Progenitor cell of endocrine pancreas (in vitro differentiated cells): ENCODE measurements at regions not wholly inside any gene's neighbourhood (a gene's known extent, or its start where the extent isn't known, plus 50 kb on each side); places are given as distances from the start of the nearest gene placed in this dataset.

Experiments used
- DNase-seq: peaks from one replicate; pipeline ENCODE4 v3.0.0; 2021; ENCODE audit warnings: low spot score; ENCODE audit not compliant: unreplicated experiment
- H3K27ac Mint-ChIP-seq: 2 replicates; pipeline ENCODE4 v1.8.0; 2021; ENCODE audit warnings: mild to moderate bottlenecking, moderate library complexity, mixed read lengths
- H3K27me3 Mint-ChIP-seq: 2 replicates; pipeline ENCODE4 v1.8.0; 2021; ENCODE audit warnings: mixed read lengths
- H3K36me3 Mint-ChIP-seq: 2 replicates; pipeline ENCODE4 v1.8.0; 2022; ENCODE audit warnings: mixed read lengths; ENCODE audit not compliant: insufficient read depth
- H3K4me1 Mint-ChIP-seq: 2 replicates; pipeline ENCODE4 v1.8.0; 2021; ENCODE audit warnings: low read depth, mixed read lengths
- H3K4me3 Mint-ChIP-seq: 2 replicates; pipeline ENCODE4 v1.8.0; 2021; ENCODE audit warnings: low read depth, mild to moderate bottlenecking, moderate library complexity, mixed read lengths
- H3K9me3 Mint-ChIP-seq: 2 replicates; pipeline ENCODE4 v1.8.0; 2021; ENCODE audit warnings: low read depth, mixed read lengths
- TF ChIP-seq, protein P1 (sequence below): fragments of 200-600 bp; sonication (generic); IDR thresholded peaks from one replicate; pipeline ENCODE4 v1.5.0; 2021; ENCODE audit warnings: antibody characterized with exemption, mild to moderate bottlenecking; ENCODE audit not compliant: unreplicated experiment

DNA sequence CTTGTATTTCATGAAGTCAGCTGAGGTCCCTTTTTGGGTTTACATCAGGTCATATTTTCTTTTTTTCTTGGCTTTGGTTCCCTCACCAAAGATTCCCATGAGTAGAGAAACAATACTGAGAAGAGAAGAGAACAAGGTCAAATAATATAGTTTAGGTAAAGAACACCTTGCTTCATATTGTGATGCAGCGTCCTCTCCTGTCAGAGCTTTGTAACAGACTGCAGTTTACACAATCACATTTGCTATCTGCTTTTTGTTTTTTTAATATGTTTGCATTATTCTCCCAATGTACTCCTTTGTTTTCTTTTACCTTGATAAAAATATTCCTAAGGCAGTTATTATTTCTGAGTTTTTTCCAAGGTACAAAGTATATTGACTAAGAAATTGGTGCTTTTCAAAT is 283.2 kb downstream of the SHOX2 start:
- Mint-ChIP-seq H3K4me3 (no peak overlapping the region), H3K27ac (no peak overlapping the region), H3K9me3 (peaks cover 7% of the 10 kb centered on the region), H3K4me1 (no peaks in the 10 kb centered on the region), H3K36me3 (no peaks in the 10 kb centered on the region), H3K27me3 (no peaks in the 10 kb centered on the region)
- no peak for DNase-seq
- TF ChIP-seq, protein P1, sequence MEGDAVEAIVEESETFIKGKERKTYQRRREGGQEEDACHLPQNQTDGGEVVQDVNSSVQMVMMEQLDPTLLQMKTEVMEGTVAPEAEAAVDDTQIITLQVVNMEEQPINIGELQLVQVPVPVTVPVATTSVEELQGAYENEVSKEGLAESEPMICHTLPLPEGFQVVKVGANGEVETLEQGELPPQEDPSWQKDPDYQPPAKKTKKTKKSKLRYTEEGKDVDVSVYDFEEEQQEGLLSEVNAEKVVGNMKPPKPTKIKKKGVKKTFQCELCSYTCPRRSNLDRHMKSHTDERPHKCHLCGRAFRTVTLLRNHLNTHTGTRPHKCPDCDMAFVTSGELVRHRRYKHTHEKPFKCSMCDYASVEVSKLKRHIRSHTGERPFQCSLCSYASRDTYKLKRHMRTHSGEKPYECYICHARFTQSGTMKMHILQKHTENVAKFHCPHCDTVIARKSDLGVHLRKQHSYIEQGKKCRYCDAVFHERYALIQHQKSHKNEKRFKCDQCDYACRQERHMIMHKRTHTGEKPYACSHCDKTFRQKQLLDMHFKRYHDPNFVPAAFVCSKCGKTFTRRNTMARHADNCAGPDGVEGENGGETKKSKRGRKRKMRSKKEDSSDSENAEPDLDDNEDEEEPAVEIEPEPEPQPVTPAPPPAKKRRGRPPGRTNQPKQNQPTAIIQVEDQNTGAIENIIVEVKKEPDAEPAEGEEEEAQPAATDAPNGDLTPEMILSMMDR = no peak

DNA sequence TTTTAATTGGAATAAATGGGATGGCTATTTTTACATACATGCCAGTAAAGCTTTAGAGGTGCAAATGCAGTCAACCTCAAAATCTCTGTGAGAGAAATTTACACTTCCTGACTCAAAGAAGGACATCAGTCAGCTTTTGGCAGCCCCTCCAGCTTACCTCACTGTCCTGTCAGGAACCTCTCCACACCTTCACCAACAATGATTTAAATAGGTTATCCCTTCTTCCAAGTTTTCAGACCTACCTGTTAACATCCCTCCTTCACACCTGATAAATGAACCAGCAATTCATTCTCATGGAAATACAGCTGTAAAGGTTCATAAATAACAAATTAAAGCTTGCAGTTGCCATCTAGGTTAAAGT is 286.1 kb downstream of the SHOX2 start:
- Mint-ChIP-seq H3K4me3 (no peak overlapping the region), H3K27me3 (no peaks in the 10 kb centered on the region), H3K4me1 (no peaks in the 10 kb centered on the region), H3K9me3 (no peaks in the 10 kb centered on the region), H3K27ac (no peak overlapping the region), H3K36me3 (no peaks in the 10 kb centered on the region)
- TF ChIP-seq, protein P1 = no peak
- no peak for DNase-seq

DNA sequence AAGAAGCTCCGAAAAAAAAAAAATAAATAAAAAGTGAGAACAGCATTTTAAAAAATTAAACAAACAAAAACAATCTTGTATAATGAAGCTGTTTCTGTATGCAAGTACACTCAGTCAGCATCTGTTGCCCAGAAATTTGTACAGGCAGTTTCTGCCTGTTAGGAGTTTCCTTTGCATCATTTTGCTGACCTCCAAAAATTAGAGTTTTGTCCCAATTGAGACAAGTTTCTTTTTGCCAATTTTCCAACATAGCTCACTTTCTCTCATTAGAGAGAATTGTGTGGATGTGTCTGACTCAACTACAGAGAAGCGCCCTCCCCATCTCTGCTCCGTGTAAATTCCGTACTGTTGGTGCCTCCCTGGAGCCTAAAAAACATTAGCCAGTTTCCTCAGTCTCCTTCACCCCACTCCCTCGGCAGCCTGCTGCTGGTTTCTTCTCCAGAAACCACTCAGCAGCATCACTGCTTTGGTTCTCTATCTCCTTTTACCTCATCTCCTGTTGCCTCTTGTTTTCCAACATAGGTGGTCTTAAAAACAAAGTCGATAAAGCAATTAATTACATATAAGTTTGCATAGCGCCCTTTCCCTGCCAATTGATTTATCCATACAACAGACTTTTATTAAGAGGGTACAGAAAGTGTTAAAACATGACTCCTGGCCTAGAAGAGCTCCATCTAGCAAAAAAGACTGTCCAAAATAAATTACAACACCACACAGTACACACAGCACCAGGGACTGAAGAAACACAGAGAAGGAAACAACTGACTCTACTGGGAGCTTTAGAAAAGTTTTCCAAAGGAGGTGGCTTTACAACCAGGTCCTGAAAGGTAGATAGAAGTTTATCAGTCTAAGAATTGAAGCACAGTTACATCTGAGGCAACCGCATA is 286.7 kb downstream of the SHOX2 start:
- Mint-ChIP-seq H3K27ac (peak overlapping the region; percentile 2), H3K27me3 (no peaks in the 10 kb centered on the region), H3K9me3 (no peaks in the 10 kb centered on the region), H3K4me1 (no peaks in the 10 kb centered on the region), H3K36me3 (no peaks in the 10 kb centered on the region), H3K4me3 (no peak overlapping the region)
- DNase-seq = no peak
- TF ChIP-seq, protein P1 = no peak

DNA sequence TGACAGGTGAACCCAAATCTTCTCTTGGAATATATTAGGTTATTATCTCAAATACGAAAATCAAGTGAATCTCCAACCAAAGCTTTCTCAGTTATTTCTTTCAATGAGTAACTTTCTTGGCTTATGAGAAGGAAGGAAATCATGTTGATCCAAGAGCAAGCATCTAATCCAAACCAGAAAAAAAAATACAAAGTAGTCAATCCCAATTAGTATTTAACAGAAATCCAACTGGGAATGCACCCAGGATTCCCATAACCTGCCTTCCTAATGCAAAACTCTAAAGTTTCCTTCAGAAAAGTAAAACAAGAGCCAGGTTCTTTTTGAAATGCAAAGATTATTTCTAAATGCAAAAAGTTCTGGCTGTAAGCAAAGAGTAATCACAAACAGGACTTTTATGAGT is 289.3 kb downstream of the SHOX2 start:
- TF ChIP-seq, protein P1 = no peak
- Mint-ChIP-seq H3K4me1 (peaks cover 1% of the 10 kb centered on the region), H3K27ac (no peak overlapping the region), H3K27me3 (no peaks in the 10 kb centered on the region), H3K4me3 (no peak overlapping the region), H3K9me3 (no peaks in the 10 kb centered on the region), H3K36me3 (no peaks in the 10 kb centered on the region)
- DNase-seq = no peak

DNA sequence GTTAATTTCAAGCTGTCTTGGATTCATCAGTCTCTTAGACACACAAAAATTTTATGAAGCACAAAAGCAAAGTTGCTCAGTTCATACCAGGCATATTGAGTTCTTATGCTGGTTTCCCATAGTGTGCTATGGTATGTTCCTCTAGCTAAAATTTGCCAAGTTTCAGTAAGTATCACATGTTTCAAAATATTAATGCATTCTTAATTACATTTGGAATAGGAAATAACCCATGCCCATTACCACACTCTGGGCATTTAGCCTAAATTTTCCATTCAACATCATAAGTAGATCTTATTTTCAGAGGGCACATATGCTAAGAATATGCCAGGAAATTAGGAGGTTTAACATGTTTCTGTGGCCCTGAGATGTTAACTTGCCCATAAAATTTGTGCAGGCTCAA is 289.9 kb downstream of the SHOX2 start:
- DNase-seq = no peak
- no peak overlapping the region for H3K27ac Mint-ChIP-seq
- TF ChIP-seq, protein P1 = no peak
- no peaks in the 10 kb centered on the region for H3K36me3 Mint-ChIP-seq
- no peak overlapping the region for H3K4me3 Mint-ChIP-seq
- H3K27me3 Mint-ChIP-seq = no peaks in the 10 kb centered on the region
- no peaks in the 10 kb centered on the region for H3K9me3 Mint-ChIP-seq
- peaks cover 1% of the 10 kb centered on the region for H3K4me1 Mint-ChIP-seq
